HAP-1 (cell line): ENCODE measurements at regions not wholly inside any gene's neighbourhood (a gene's known extent, or its start where the extent isn't known, plus 50 kb on each side); places are given as distances from the start of the nearest gene placed in this dataset.

ENCODE experiments used
- DNase-seq, 2 experiments: peaks; one replicate each; pipeline ENCODE4 v3.0.0-alpha.2; 2016 to 2020; ENCODE audit warnings: low spot score in 2 of 2
- H3K27me3 ChIP-seq: fragments of 250-450 bp; sonication (Bioruptor Pico); 2 replicates; pipeline ENCODE4 v1.5.1; 2020; ENCODE audit warnings: low read depth, mild to moderate bottlenecking, moderate library complexity
- H3K36me3 ChIP-seq: fragments of 250-450 bp; sonication (Bioruptor Pico); replicated peaks from 2 replicates; pipeline ENCODE4 v1.5.1; 2020; ENCODE audit warnings: mild to moderate bottlenecking
- H3K4me1 ChIP-seq: fragments of 250-450 bp; sonication (Bioruptor Pico); 2 replicates; pipeline ENCODE4 v1.5.1; 2020; ENCODE audit warnings: mild to moderate bottlenecking
- H3K4me3 ChIP-seq: fragments of 250-450 bp; sonication (Bioruptor Pico); 2 replicates; pipeline ENCODE4 v1.5.1; 2020; ENCODE audit warnings: mild to moderate bottlenecking, moderate library complexity
- H3K9me3 ChIP-seq: fragments of 250-450 bp; sonication (Bioruptor Pico); 2 replicates; pipeline ENCODE4 v1.5.1; 2020; ENCODE audit warnings: mild to moderate bottlenecking, moderate library complexity
- in situ Hi-C: fragments of 300-500 bp; cut with MboI; formaldehyde crosslinking; loops from 3 replicates; pipeline ENCODE4 v1.14.3; 2020; ENCODE audit warnings: low sequenced_read_pairs, inconsistent platforms, mixed read lengths

DNA sequence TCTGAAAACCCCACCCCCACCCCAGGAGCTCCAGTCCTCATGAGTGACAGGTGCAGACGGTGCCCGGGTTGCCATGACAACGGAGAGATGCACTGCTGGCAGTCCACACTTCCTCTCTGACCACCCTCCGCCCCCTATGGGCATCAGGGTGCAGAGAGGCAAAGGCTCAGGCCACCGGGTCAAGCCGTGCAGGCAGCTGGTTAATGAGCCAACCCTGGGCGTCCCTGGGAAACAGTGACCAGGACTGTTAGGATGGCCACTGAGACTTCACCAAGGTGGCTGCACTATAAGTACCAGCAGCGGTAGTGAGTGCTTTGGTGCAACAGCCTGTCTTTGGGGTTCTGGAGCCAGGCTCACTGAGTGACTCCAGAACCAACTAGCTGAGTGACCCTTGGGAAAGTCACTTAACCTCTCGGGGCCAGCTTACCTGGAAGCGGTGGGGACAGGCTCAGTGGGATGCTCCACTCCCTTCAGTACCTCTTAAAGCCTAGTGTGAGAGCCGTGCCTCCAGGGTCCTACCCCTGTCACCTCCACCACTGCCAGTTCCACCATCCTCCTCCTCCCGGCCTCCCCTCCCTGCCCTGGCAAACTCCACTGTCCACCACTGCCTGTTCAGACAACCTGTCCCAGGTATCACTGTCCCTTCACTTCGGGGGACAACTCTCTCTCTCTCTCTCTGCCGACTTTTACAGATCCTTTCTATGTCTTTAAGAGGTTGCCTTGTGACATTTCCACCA, 121.0 kb upstream of the PRR20G start:
- H3K36me3 ChIP-seq: no peaks in the 10 kb centered on the region
- DNase-seq: no peak
- H3K9me3 ChIP-seq: no peaks in the 10 kb centered on the region
- H3K4me3 ChIP-seq: no peak overlapping the region
- peaks cover 21% of the 10 kb centered on the region for H3K4me1 ChIP-seq
- no peaks in the 10 kb centered on the region for H3K27me3 ChIP-seq
- in situ Hi-C loops: no loop called here

DNA sequence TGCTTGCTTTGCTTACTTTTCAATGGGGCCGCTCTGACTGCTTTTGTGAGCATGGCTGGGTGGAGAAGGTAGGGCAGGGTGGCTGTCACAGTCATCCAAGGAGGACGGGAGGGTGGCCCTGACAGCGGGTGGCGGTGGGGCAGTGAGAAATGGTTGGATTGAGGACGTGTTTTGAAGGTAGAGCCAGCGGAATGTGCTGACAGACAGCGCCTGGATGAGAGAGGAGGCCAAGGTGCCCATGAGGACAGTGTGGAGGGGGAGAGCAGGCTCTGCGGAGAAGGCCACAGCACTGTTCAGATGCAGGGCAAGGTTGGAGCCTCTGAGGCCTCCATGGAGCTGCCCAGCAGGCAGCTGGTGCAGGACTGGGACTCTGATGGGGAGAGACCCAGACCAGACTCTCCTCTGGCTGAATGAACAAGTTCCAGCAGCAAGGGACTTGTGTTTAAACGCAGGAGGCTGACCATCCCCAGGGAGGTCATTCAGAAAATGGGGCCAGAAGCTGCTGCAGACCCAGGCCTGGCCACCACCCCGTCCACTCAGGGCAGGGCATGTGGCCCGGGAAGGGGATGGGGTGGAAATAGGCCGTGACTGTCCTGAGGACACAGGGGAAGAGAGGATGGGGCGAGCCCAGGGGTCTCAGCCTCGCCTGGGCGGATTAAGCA, 120.3 kb upstream of the PRR20G start:
- Histone ChIP-seq H3K4me3 (no peak overlapping the region), H3K36me3 (no peaks in the 10 kb centered on the region), H3K9me3 (no peaks in the 10 kb centered on the region), H3K4me1 (peaks cover 18% of the 10 kb centered on the region), H3K27me3 (no peaks in the 10 kb centered on the region)
- in situ Hi-C loops: no loop called here
- DNase-seq: no peak

DNA sequence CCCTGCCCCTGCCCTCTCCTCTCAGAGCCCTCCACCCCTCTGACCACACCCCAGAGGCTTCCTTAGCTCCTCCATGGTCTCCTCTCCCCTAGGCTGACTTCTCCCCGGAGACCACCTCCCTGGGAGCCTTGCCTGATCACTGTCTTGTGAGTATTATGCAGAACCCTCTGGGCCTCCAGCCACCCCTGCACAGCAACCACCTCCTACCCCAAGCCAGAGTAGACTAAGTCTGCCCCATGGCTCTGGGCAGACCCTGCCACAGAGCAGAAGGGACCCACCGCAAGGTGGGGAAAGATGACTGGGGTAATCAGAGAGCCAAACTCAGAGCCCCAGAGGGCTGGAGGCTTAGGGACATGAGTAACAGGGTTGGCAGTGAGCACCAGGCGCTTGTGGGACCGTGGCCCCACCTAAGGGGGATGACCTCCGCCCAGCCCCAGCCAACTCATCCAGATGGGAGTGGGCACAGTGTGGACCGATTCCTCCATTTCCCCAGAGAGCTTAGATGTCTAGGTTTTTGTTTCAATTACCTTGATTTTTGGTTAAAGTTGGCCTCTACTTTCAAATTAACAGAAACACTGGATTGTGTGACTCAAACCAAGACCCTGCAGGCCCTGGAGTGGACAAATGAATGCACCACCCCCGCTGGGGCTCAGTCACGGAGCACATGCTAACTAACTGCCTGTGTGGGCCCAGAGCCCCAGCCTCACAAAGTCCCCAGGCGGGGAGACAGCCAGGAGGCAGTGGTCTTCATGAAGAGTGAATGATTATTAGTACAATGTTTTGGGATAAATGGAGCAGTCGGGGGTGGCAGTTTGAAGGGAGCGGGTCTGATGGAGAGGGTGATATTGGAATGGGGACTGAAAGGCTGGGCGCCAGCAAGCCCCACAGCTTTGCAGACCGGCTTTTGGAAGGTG, 119.4 kb upstream of the PRR20G start:
- DNase-seq: no peak
- Histone ChIP-seq H3K4me1 (peaks cover 10% of the 10 kb centered on the region), H3K4me3 (no peak overlapping the region), H3K36me3 (no peaks in the 10 kb centered on the region), H3K27me3 (no peaks in the 10 kb centered on the region), H3K9me3 (no peaks in the 10 kb centered on the region)
- in situ Hi-C loops: no loop called here

DNA sequence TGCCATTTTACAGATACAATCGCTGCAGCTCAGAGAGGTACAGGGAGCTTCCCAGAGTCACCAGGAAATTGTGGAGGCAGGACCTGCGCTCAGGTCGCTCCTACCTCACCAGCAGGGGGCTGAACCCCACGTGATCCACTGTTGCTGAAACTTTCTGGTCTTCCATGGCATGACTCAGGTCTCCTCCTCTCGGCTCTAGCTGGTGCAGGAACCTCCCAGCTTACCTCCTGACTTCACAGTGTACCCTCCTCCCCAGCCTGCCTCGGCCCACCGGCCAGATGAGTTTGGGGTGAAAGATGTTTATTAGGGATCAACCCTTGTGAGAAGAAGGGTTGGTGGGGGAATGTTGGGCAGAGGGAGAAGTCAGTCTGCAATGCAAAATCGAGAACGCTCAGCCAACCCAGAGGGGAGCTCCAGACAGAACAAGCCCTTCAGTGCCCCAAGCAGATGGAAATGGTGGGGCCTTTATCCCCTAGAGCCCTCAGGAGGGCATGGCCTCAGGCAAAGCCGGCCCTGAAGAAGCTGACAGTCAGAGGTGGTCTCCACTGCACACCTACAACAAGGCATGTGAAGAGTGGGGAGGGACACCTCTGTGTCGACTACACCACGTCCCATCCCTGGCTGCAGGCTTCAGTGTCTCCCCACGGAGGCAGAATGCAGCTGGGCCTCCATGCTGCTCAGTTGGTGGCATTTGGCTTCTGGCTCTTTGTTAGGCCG, 118.6 kb upstream of the PRR20G start:
- H3K4me1 ChIP-seq: peaks cover 7% of the 10 kb centered on the region
- no peaks in the 10 kb centered on the region for H3K36me3 ChIP-seq
- H3K9me3 ChIP-seq: no peaks in the 10 kb centered on the region
- no peaks in the 10 kb centered on the region for H3K27me3 ChIP-seq
- H3K4me3 ChIP-seq: no peak overlapping the region
- DNase-seq: peak; percentile 16 to 58
- in situ Hi-C loops: no loop called here

DNA sequence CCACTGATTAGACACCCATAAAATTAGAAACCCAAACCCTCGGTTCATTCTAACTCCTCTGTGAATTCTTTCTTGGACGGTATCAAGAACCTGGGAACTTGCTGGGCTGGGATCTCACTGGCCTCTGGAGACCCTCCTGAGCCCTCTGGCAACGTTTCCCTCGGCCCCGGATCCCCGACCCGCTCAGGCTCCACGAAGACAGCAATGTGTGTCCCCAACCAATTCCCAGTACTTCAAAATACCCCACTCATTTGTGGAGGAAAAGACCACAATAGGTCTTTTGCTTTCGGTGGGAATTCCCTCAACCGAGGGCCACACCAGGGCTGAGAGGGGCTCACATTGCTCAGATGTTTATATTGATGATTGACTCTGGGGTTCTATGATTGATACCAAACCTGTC, 117.9 kb upstream of the PRR20G start:
- no peaks in the 10 kb centered on the region for H3K36me3 ChIP-seq
- H3K9me3 ChIP-seq: no peaks in the 10 kb centered on the region
- no peak for DNase-seq
- peaks cover under 1% of the 10 kb centered on the region for H3K4me1 ChIP-seq
- in situ Hi-C loops: no loop called here
- no peaks in the 10 kb centered on the region for H3K27me3 ChIP-seq
- H3K4me3 ChIP-seq: no peak overlapping the region

- Histone ChIP-seq H3K4me1 (peaks cover 5% of the 10 kb centered on the region), H3K27me3 (no peaks in the 10 kb centered on the region), H3K36me3 (no peaks in the 10 kb centered on the region), H3K9me3 (no peaks in the 10 kb centered on the region), H3K4me3 (no peak overlapping the region)
- in situ Hi-C loops: no loop called here
- no peak for DNase-seq
These were observed 117.3 kb upstream of the PRR20G start for GRCh38 chr3:127405010-127405598.

DNA sequence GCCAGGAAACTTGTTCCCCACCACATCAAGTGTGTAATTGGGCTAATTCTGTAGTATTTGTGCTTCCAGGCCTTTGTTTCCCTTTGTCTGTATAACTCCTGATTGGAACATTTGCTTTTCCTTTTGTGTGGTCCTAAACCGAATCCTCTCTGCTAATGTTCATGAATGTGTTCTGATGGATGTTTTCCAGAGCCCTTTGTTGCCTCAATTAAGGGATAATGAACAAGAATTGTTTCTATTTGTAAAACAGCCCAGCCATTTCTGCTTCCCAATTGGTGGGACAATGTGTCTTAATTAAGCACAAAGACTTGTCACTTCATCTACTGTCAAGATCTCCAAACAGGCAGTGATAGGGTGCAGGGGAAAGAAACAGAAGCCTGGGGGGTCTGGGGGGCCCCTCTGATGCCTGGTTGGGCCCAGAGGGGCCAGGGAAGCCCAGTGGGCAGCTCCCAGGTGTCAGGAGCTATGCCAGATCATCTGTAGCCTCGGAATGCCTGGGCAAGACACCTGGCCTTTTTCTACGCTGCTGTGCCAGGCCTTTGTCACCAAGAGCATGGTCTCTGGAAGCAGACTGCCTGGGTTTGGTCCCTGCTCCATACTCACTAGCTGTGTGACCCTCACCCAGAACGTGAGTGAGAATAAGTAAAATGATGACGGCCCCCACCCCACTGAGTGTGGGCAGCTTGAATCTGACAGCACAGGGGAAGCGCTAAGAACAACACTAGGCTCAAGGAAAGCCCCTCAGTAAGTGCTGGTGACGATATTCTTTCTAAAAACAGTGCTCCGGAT, 116.6 kb upstream of the PRR20G start:
- in situ Hi-C loops: no loop called here
- H3K4me1 ChIP-seq: peaks cover 12% of the 10 kb centered on the region
- H3K36me3 ChIP-seq: no peaks in the 10 kb centered on the region
- no peaks in the 10 kb centered on the region for H3K9me3 ChIP-seq
- H3K27me3 ChIP-seq: no peaks in the 10 kb centered on the region
- no peak for DNase-seq
- no peak overlapping the region for H3K4me3 ChIP-seq

GRCh38 chr3:127403795-127404194, 115.9 kb upstream of the PRR20G start:
- H3K9me3 ChIP-seq: no peaks in the 10 kb centered on the region
- DNase-seq: no peak
- no peaks in the 10 kb centered on the region for H3K27me3 ChIP-seq
- in situ Hi-C loops: no loop called here
- no peaks in the 10 kb centered on the region for H3K36me3 ChIP-seq
- H3K4me3 ChIP-seq: no peak overlapping the region
- peaks cover 17% of the 10 kb centered on the region for H3K4me1 ChIP-seq

- H3K4me3 ChIP-seq: no peak overlapping the region
- no peaks in the 10 kb centered on the region for H3K9me3 ChIP-seq
- peaks cover 22% of the 10 kb centered on the region for H3K4me1 ChIP-seq
- no peaks in the 10 kb centered on the region for H3K27me3 ChIP-seq
- DNase-seq: no peak
- H3K36me3 ChIP-seq: no peaks in the 10 kb centered on the region
- in situ Hi-C loops: no loop called here
These were observed 111.3 kb upstream of the PRR20G start for GRCh38 chr3:127399154-127399553.

DNA sequence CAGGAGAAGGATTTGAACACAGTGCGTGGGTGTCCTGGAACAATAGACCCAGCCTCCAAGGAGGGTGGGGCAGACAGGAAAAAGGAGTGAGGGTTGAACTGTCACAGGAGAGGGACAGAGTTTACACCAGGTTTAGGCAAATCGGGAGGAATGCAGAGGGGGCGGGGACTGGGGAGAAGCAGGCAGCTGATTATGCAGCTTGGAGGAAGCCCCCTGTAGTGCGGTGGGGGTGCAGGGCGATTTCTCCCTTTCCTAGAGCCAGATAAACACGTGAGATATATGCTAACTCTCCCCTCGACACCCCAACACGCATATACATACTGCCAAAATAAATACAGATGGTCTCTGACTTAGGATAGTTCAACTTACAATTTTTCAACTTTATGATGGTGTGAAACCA, 108.6 kb upstream of the PRR20G start:
- Histone ChIP-seq H3K9me3 (no peaks in the 10 kb centered on the region), H3K36me3 (no peaks in the 10 kb centered on the region), H3K4me3 (no peak overlapping the region), H3K27me3 (no peaks in the 10 kb centered on the region), H3K4me1 (peaks cover 22% of the 10 kb centered on the region)
- DNase-seq: peak in 1 of 2 experiments; percentile 38
- in situ Hi-C loops: no loop called here

GRCh38 chr3:127395663-127396355, 108.0 kb upstream of the PRR20G start:
- DNase-seq: no peak
- Histone ChIP-seq H3K36me3 (no peaks in the 10 kb centered on the region), H3K4me3 (no peak overlapping the region), H3K27me3 (no peaks in the 10 kb centered on the region), H3K4me1 (peaks cover 22% of the 10 kb centered on the region), H3K9me3 (no peaks in the 10 kb centered on the region)
- in situ Hi-C loops: no loop called here

- no peak for DNase-seq
- Histone ChIP-seq H3K4me3 (no peak overlapping the region), H3K9me3 (no peaks in the 10 kb centered on the region), H3K36me3 (no peaks in the 10 kb centered on the region), H3K27me3 (no peaks in the 10 kb centered on the region), H3K4me1 (peaks cover 17% of the 10 kb centered on the region)
- in situ Hi-C loops: no loop called here
These were observed 107.3 kb upstream of the PRR20G start for GRCh38 chr3:127394984-127395662.
